GM10248 (cell line): ENCODE measurements at regions not wholly inside any gene's neighbourhood (a gene's known extent, or its start where the extent isn't known, plus 50 kb on each side); places are given as distances from the start of the nearest gene placed in this dataset.

Experiments
- CTCF ChIA-PET: fragments of 300-600 bp; sonication (Branson Sonifier 250); formaldehyde crosslinking; extraction: SDS; loops from one replicate; lab custom pipeline; 2021; ENCODE audit warnings: antibody characterized with exemption; lab: Yijun Ruan, JAX
- POLR2A ChIA-PET: fragments of 350-650 bp; sonication (Branson Sonifier 250); formaldehyde crosslinking; extraction: SDS; loops from one replicate; lab custom pipeline; 2020; ENCODE audit warnings: antibody characterized with exemption; lab: Yijun Ruan, JAX
- DNase-seq: peaks from one replicate; pipeline ENCODE4 v3.0.0; 2012; ENCODE audit errors: extremely low spot score
- CTCF ChIP-seq: IDR thresholded peaks from 2 replicates; pipeline ENCODE4 v1.5.1; 2012; ENCODE audit warnings: mild to moderate bottlenecking, low read depth; ENCODE audit errors: extremely low read depth, missing control alignments, control extremely low read depth

GRCh38 chr14:101185946-101186345 is 282.4 kb upstream of the RTL1 start:
- peak; percentile 5 for DNase-seq
- ChIA-PET POLR2A (no interaction called here), CTCF (no interaction called here)
- no peak for TF ChIP-seq CTCF

- DNase-seq: no peak
- CTCF ChIA-PET: no interaction called here
- POLR2A ChIA-PET: no interaction called here
- TF ChIP-seq CTCF: no peak
These were observed 283.0 kb upstream of the RTL1 start for GRCh38 chr14:101186544-101186943.

GRCh38 chr14:101186992-101187815 is 283.7 kb upstream of the RTL1 start:
- ChIA-PET POLR2A (no interaction called here), CTCF (no interaction called here)
- peak; percentile 3 for DNase-seq
- no peak for TF ChIP-seq CTCF

GRCh38 chr14:101187816-101188570 is 284.5 kb upstream of the RTL1 start:
- ChIA-PET CTCF (no interaction called here), POLR2A (no interaction called here)
- TF ChIP-seq CTCF: no peak
- peak; percentile 14 for DNase-seq

- peak; percentile 2 for DNase-seq
- ChIA-PET CTCF (no interaction called here), POLR2A (no interaction called here)
- no peak for TF ChIP-seq CTCF
These were observed 285.0 kb upstream of the RTL1 start for GRCh38 chr14:101188571-101188915.

- DNase-seq: no peak
- ChIA-PET CTCF (no interaction called here), POLR2A (no interaction called here)
- no peak for TF ChIP-seq CTCF
These were observed 285.7 kb upstream of the RTL1 start for GRCh38 chr14:101189266-101189665.
